Stomach (tissue), 8 donors: ENCODE measurements at regions not wholly inside any gene's neighbourhood (a gene's known extent, or its start where the extent isn't known, plus 50 kb on each side); places are given as distances from the start of the nearest gene placed in this dataset.

Experiments
- DNase-seq, 2 donors: peaks; one replicate each; pipeline versions ENCODE4 v3.0.0 to v3.0.0-alpha.2; 2013 to 2019
- H3K27ac ChIP-seq, 5 donors: fragments of 200-600 bp in 4 of 5; sonication (generic) in 4 of 5; one replicate each; pipeline ENCODE4 v1.5.1; 2013 to 2019; ENCODE audit warnings: mild to moderate bottlenecking in 1 of 5, moderate library complexity in 1 of 5
- H3K27me3 ChIP-seq, 3 donors: fragments of 200-600 bp; sonication (generic); one replicate each; pipeline ENCODE4 v1.5.1; 2017 to 2019; ENCODE audit warnings: mixed run types in 1 of 3
- H3K36me3 ChIP-seq, 4 donors: fragments of 200-600 bp; sonication (generic); 1 replicate in 3 of 4; 2 replicates in 1 of 4; pipeline ENCODE4 v1.5.1; 2016 to 2019
- H3K4me1 ChIP-seq, 4 donors: fragments of 200-600 bp; sonication (generic); one replicate each; pipeline ENCODE4 v1.5.1; 2016 to 2019
- H3K4me3 ChIP-seq, 4 donors: fragments of 200-600 bp; sonication (generic) in 3 of 4; one replicate each; pipeline ENCODE4 v1.5.1; 2016 to 2019; ENCODE audit warnings: mild to moderate bottlenecking in 1 of 4
- H3K9me3 ChIP-seq, 4 donors: fragments of 200-600 bp; sonication (generic); one replicate each; pipeline ENCODE4 v1.5.1; 2016 to 2019
- CTCF ChIP-seq, 7 experiments: fragments of 450-650 bp in 4 of 7; fragments of 200-600 bp in 3 of 7; sonication (generic) in 3 of 7; IDR thresholded peaks; one replicate each; pipeline ENCODE4 v1.5.1; 2016 to 2019; ENCODE audit warnings: antibody characterized with exemption in 7 of 7, control low read depth in 2 of 7, mild to moderate bottlenecking in 1 of 7
- EP300 ChIP-seq: sonication (generic); formaldehyde crosslinking; IDR thresholded peaks from one replicate; pipeline ENCODE4 v1.6.1; 2017; ENCODE audit warnings: antibody characterized with exemption
- POLR2A ChIP-seq, 4 donors: fragments of 450-650 bp; IDR thresholded peaks; one replicate each; pipeline ENCODE4 v1.6.1; 2016; ENCODE audit warnings: antibody characterized with exemption in 4 of 4, control low read depth in 2 of 4, mild to moderate bottlenecking in 1 of 4, moderate library complexity in 1 of 4
- POLR2AphosphoS5 ChIP-seq, 3 donors: sonication (generic); formaldehyde crosslinking; IDR thresholded peaks; one replicate each; pipeline ENCODE4 v1.6.1; 2016; ENCODE audit warnings: antibody characterized with exemption in 3 of 3
- WGBS, 5 donors: extraction: QIAGEN DNeasy Blood & Tissue Kit in 3 of 5; methylation state at CpG; one replicate each; pipeline versions ENCODE4 v1.1.5 to v1.1.7; 2013 to 2018; 5-methylcytosine and 5-hydroxymethylcytosine counted together
- intact Hi-C: fragments of 100-400 bp; cut with DNase I; formaldehyde crosslinking; loops from one replicate; pipeline ENCODE4 v1.15.1; 2023; ENCODE audit warnings: low total_unique reads
- donor health status: healthy with polysubstance abuse.
- donor health status: Bipolar disorder and iron deficiency.
- donor health status: healthy.

DNA sequence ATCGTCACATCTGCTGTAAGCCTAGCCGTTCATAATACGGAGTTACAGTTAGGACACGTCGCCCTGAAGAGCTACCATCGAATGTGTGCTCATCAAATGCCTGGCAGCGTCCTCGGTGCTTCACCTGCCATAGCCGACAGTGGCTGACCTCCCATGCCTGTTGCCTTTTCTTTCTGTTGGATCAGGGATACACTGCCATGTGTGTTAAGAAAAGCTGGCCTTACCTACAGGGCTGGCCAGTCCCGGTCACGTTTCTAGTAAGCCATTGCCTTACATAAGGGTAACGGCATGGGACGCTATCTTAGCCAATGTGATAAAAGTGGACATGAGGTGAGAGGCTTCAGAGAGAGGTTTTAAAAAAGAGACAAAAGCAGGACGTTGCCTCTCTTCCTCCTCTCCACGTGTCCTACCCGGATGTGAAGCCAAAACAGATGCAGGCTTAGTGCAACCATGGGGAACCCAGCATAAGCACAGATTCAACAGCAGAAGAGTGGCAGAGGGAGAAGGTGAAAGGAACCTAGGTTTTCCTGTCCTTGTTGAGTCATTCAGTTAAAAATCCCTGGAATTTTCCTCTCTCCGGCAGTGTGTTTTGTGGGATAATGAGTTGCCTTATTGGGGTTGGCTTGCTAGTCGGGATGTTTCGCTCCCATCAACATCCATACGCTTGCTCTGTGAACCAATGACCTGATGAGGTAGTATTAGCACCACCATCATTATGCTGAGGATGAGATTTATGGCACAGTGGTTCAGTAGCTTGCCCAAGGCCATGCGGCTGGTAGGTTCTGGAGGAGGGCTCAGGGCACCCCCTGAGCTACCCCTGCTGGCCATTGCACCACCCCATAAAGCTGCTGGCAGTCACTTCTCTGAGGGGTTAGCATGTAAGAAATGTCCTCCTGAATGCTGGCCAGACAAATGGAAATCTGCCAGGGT, 67.4 kb upstream of the B3GAT1 start:
- no peaks in the 10 kb centered on the region for H3K4me1 ChIP-seq
- peaks cover 0 to 26% (median 4%) of the 10 kb centered on the region in 4 donors for H3K36me3 ChIP-seq
- no peaks in the 10 kb centered on the region for H3K9me3 ChIP-seq
- 83 to 89% (median 85%) methylated on average over 21 of the region's 21 CpGs for WGBS, 5 donors
- TF ChIP-seq CTCF (IDR thresholded peaks at IDR 0.05) (no peak), EP300 (no peak)
- H3K27me3 ChIP-seq, result peaks cover 0 to 36% (median 4%) of the 10 kb centered on the region in 3 donors
- no peak for DNase-seq
- no peak overlapping the region for H3K4me3 ChIP-seq
- no peak overlapping the region for H3K27ac ChIP-seq
- intact Hi-C loops, result no loop called here

DNA sequence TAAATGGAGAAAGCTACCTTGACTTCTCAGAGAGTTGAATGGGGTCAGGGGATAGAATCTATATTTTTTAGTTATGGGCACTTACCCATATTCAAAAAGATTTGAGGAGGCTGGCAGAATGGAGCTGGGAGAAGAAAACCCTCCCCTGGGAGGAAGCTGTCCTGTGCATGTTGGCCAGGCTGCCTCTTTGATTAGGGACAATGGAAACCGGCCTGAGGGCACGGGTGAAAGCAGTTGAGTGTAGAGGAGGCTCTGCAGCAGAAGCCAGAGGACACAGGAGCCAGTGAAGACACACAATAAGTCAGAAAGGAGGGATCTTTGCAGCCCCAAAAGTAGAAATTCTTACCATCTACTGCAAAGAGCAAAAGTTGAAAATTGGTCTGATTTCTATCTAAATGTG, 66.6 kb upstream of the B3GAT1 start:
- Histone ChIP-seq H3K9me3 (no peaks in the 10 kb centered on the region), H3K36me3 (peaks cover 0 to 25% (median 0%) of the 10 kb centered on the region in 4 donors), H3K27me3 (peaks cover 0 to 45% (median 4%) of the 10 kb centered on the region in 3 donors), H3K27ac (no peak overlapping the region), H3K4me3 (no peak overlapping the region), H3K4me1 (peaks cover 0 to 5% (median under 1%) of the 10 kb centered on the region in 4 donors)
- intact Hi-C loops, result no loop called here
- DNase-seq, result no peak
- 36 to 57% (median 37%) methylated on average over 2 of the region's 2 CpGs for WGBS, 5 donors
- no peak for TF ChIP-seq POLR2A (IDR thresholded peaks at IDR 0.05)
- TF ChIP-seq EP300, result no peak
- TF ChIP-seq POLR2AphosphoS5 (IDR thresholded peaks at IDR 0.05), result no peak
- no peak for TF ChIP-seq CTCF (IDR thresholded peaks at IDR 0.05)

DNA sequence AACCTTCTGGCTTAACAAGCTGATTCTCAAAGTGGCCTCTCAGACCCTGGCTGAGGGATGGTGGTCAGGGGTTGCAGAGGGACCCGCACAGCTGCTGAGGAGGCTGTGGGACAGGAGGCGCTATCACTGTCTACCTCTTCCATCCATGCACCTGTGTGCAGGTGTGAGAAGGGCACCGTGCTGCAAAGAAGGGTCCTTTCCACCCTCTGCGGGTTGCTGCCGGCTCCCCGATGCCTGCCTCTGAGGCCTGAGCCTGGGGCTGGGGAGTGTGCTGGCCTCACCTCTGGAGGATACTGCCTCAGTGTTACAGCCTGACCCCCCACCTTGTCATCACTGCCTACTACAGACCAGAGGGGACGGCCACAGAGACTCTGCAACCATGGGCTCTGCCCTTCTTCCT, 66.1 kb upstream of the B3GAT1 start:
- DNase-seq, result no peak
- TF ChIP-seq CTCF (IDR thresholded peaks at IDR 0.05) (no peak), POLR2AphosphoS5 (IDR thresholded peaks at IDR 0.05) (no peak)
- intact Hi-C loops, result no loop called here
- Histone ChIP-seq H3K9me3 (no peaks in the 10 kb centered on the region), H3K4me3 (no peak overlapping the region), H3K36me3 (peaks cover 0 to 21% (median 0%) of the 10 kb centered on the region in 4 donors), H3K27ac (no peak overlapping the region), H3K27me3 (peaks cover 0 to 49% (median 4%) of the 10 kb centered on the region in 3 donors), H3K4me1 (peaks cover 0 to 5% (median 2%) of the 10 kb centered on the region in 4 donors)
- 80 to 90% (median 82%) methylated on average over 7 of the region's 7 CpGs for WGBS, 5 donors

DNA sequence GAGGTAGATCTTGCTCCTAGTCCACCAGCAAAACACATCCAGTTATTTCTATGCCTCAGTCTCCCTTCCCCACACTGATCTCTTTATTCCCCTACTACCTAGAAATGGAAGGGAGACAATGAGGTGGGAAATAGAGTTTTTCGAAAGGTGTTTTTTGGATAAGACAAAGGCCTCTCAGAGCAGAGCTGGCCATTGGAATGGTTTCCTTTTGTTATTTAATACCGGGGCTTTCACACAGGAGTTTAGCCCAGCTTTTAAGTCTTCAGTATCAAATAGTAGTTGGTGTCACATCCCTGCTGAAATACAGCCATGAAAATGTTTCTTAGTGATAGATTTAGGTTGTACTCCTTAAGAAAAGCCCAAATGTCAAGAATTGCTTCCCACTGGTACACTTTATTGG, 65.4 kb upstream of the B3GAT1 start:
- peaks cover 0 to 14% (median 0%) of the 10 kb centered on the region in 4 donors for H3K36me3 ChIP-seq
- H3K4me3 ChIP-seq, result no peak overlapping the region
- H3K27me3 ChIP-seq, result peaks cover 0 to 55% (median 4%) of the 10 kb centered on the region in 3 donors
- H3K4me1 ChIP-seq, result peaks cover 0 to 5% (median 2%) of the 10 kb centered on the region in 4 donors
- no peak for DNase-seq
- 47 to 72% (median 59%) methylated on average over 2 of the region's 2 CpGs for WGBS, 5 donors
- H3K9me3 ChIP-seq, result no peaks in the 10 kb centered on the region
- H3K27ac ChIP-seq, result no peak overlapping the region
- intact Hi-C loops, result no loop called here
- no peak for TF ChIP-seq POLR2AphosphoS5 (IDR thresholded peaks at IDR 0.05)
- no peak for TF ChIP-seq POLR2A (IDR thresholded peaks at IDR 0.05)
- TF ChIP-seq EP300, result no peak
- no peak for TF ChIP-seq CTCF (IDR thresholded peaks at IDR 0.05)
